SK-N-MC (cell line): ENCODE measurements at regions not wholly inside any gene's neighbourhood (a gene's known extent, or its start where the extent isn't known, plus 50 kb on each side); places are given as distances from the start of the nearest gene placed in this dataset.

Experiments
- EZH2 ChIP-seq: fragments of 200-600 bp; sonication (generic); IDR thresholded peaks from one replicate; pipeline ENCODE4 v1.6.1; 2017; ENCODE audit warnings: antibody characterized with exemption
- FOXP2 ChIP-seq: optimal IDR thresholded peaks from 2 replicates; pipeline ENCODE3; 2011; ENCODE audit warnings: mild to moderate bottlenecking, moderate library complexity; ENCODE audit not compliant: insufficient read depth; ENCODE audit errors: extremely low read length, control extremely low read depth
- POLR2AphosphoS5 ChIP-seq: IDR thresholded peaks from 2 replicates; pipeline ENCODE4 v1.6.1; 2012; ENCODE audit warnings: mild to moderate bottlenecking, low read depth, low read length, borderline replicate concordance

- TF ChIP-seq EZH2, result no peak
- TF ChIP-seq POLR2AphosphoS5, result no peak
- TF ChIP-seq FOXP2, result no peak
Measured at GRCh38 chr2:142599504-142599903, 278.0 kb upstream of the KYNU start.
